Stimulated activated naive CD4-positive, alpha-beta T cell (primary cell): ENCODE measurements at regions not wholly inside any gene's neighbourhood (a gene's known extent, or its start where the extent isn't known, plus 50 kb on each side); places are given as distances from the start of the nearest gene placed in this dataset.
"Not testable (repeated sequence)": the region's sequence is repeated elsewhere in the genome, so short reads cannot be mapped to it uniquely, and the experiment has no call there.

Experiments used
- DNase-seq, 6 experiments: peaks; one replicate each; lab custom pipeline; 2025; lab: John Stamatoyannopoulos, UW

DNA sequence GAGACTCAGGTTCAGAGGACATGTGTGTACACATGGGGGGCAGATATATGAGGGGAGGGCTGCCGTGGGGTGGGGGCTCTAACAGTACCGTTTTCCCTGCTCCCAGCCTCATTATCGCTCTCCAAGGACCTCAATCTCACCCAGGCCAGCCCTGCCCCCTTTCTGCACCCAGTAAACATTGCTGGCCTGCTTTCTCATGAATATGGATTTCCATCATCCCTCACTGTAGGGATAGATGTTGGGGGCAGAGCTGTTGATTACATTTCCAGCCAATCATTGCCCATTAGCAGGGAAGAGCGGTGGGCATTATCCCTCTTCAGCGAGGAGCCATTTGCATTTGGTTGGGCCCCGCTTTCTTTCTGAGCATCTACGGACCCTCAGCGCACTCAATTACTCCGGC, 273.8 kb downstream of the RPS6KC1 start:
- DNase-seq = no peak

DNA sequence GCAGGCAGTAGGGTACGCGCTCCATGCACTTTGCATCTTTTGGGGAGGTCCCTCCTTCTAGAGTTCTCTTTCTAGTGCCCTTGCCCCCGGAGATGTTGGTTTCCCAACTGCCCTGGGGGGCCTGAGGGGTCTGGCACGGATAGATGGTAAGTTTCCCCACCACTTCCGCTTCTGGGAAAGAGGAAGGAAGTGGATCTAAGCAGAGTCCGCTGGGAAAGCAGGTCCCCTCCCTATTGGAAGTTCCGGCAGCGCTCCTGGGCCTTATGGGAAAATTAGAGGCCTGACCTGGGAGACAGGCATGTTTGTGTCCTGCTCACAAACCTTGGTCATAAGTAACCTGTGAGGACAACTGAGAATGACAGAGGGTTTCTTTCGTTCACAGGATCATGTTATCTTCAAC, 274.4 kb downstream of the RPS6KC1 start:
- no peak for DNase-seq

DNA sequence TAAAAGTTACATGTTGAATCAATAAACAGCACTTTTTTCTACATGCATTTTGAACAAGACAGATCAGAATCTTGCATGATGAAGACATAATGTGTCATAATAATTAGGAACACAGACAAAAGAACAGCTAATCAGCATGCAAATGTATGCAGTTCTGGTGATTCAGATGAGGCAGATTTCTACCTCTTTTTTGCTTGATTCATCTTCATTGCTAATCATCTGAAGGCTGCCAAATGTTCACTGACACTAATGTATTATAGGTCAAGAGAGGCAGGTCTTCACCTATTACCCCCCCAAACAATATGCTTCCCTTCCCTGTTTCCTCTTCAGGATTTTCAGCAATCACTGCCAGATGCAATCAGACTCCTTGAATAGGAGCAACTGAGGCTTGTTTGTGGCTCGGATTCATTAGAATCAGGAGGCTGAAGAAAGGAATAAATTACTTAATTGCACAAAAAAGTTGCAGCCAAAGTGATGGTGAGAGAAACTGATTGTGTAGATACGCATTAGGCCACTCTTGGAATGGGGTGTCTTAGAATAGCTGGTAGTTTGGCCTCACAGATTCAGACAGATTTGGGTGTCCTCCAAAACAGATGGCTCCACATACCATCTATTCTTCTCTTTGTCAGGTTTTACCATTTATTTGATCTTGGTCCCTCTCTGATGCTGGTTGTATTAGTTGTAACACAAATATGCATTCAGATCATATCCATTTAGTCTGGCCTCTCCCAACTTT, 275.4 kb downstream of the RPS6KC1 start:
- DNase-seq = no peak

GRCh38 chr1:213327017-213327667, 276.1 kb downstream of the RPS6KC1 start:
- no peak for DNase-seq

DNA sequence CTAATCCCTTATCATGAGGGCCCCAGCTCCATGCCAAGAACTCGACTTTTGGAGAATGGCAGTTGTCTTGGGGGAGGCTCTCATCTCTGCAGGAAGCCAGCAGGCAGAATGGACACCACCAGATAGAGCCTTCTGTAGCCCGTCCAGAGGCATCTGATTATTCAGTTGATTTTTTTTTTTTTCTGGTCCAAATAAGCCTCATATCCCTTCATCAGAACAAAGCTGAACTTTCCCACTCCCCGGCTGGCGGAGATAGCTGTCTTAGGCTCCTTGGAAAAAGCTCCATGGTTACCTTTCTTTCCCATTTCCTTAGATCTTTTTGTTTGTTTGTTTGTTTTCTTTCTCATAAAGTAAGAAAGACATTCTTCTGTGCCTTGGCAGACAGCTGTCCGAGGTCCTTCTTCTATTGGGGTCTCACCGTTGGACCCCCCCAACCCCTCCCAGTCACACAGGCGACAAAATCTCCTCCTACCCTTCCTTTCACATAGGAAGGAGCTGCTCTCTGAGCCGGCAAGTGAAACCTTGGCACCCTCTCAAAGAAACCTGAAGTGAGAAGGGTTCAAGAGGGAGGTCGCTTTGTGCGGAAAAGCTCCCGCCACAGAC, 278.5 kb downstream of the RPS6KC1 start:
- no peak for DNase-seq

DNA sequence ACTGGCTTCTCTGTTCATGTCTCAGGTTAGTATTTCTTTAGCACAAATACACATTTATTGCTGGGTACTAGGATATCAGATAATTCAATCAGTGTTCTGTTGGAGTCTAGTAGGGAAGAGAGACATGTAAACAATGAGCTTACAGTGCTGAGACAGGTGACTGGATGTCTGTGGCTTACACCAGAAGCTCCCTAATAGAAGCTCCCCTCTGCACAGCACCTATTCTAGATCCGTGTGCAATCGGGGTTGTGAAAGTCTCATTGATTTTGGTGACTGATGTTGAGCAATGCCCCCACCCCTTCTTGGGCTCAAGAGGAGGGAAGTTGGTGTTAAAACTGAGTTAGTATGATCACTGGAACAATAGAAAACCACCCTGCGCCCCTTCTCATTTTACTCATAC, 279.2 kb downstream of the RPS6KC1 start:
- DNase-seq = no peak

- DNase-seq = no peak
Measured at GRCh38 chr1:213331631-213332175, 280.7 kb downstream of the RPS6KC1 start.

DNA sequence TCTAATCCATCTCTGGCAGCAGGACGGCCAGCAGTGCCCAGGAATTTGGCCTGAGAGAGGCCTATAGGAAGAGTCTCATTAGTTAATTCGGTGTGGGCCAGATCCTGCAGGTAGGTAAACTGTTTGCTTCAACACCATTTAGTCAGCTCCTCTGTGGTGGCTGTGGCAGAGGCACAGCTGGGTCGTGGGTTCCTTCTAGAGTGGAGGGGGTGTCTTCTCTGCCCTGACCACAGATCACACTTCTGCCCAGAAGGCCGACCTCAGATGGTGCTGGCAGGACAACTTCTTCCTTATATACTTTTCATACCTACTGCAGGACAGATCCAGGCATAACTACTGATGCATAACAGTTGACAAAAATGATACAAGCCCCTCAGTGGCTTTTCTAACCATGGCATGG, 281.4 kb downstream of the RPS6KC1 start:
- no peak for DNase-seq

DNA sequence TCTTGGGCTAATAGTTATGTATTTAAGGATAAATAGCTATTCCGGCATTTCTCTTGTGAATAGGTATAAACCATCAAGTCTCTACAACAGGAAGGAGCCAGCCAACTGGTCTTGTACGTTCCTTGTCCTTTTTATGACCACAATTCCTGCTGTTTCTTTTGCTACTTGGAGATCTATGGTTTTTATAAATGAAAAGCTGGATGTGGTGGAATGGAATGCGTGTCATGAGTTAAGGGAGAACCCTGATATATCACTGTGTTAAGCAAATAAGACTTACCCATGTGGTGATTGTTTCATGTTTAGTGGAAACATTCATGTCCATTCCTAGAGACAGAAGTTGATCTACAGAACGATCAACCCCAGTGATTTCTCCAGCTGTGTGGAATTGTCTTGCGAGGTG, 282.1 kb downstream of the RPS6KC1 start:
- DNase-seq = no peak

DNA sequence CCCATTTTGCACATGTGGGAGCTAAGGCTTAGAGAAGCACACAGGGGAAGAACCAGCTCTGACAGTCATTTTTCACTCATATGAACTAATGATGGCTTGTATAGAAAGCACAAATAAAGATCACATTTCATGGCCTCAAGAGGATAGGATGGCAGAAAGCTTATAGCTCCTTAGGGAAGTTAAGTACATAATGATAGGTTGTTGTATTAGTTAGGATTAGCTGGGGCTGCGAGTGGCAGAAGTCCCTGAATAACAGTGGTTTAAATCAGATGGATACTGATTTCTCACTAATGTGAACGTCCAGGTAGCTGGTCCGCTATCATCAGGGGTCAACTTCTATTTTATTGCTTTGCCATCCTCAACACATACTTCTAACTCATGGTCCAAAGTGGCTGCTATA, 284.0 kb downstream of the RPS6KC1 start:
- no peak for DNase-seq

GRCh38 chr1:213337025-213337678, 286.1 kb downstream of the RPS6KC1 start:
- no peak for DNase-seq

DNA sequence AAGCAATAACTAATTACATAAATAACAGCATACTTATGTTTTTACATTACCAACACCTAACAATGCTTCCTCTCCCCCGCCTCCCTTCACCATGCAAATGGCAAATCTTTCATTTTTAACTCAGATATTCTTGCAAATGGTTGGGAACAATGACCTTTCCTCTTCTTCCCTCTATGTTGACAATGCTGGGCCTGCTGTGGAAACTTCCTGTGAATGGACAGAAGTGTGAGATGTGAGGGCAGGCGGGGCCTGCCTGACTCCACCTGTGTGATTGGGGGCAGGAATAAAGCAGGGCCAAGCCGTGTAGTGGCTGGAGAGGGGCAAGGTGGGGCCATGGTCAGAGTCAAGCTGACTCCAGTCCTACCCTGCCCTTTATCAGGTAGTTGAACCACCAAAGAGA, 289.6 kb downstream of the RPS6KC1 start:
- DNase-seq = no peak

GRCh38 chr1:213345621-213346020, 294.6 kb downstream of the RPS6KC1 start:
- no peak for DNase-seq

DNA sequence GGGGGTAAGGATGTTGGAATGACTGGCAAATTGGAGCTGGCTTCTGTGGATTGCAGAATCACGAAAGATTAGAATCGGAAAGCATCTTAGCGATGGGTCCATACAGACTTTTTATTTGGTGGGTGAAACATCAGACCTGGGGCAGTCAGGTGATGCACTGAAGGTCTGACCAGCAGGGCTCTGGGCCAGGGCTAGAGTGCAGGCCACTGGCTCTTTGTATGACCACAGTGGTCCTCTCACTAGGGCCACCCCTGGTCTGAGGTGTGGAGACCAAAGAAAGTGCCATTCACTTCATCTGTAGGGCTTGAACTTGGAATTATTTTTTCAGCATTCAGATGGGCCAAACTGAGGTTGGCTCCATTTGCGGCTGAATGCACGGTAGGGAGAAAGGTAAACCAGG, 306.4 kb downstream of the RPS6KC1 start:
- DNase-seq = no peak

DNA sequence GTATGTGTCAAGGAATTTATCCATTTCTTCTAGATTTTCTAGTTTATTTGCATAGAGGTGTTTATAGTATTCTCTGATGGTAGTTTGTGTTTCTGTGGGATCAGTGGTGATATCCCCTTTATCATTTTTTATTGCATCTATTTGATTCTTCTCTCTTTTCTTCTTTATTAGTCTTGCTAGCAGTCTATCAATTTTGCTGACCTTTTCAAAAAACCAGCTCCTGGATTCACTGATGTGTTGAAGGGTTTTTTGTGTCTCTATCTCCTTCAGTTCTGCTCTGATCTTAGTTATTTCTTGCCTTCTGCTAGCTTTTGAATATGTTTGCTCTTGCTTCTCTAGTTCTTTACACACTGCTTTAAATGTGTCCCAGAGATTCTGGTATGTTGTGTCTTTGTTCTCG, 307.3 kb downstream of the RPS6KC1 start:
- DNase-seq = not testable (repeated sequence)

- DNase-seq = no peak
Measured at GRCh38 chr1:213362598-213362997, 311.6 kb downstream of the RPS6KC1 start.

DNA sequence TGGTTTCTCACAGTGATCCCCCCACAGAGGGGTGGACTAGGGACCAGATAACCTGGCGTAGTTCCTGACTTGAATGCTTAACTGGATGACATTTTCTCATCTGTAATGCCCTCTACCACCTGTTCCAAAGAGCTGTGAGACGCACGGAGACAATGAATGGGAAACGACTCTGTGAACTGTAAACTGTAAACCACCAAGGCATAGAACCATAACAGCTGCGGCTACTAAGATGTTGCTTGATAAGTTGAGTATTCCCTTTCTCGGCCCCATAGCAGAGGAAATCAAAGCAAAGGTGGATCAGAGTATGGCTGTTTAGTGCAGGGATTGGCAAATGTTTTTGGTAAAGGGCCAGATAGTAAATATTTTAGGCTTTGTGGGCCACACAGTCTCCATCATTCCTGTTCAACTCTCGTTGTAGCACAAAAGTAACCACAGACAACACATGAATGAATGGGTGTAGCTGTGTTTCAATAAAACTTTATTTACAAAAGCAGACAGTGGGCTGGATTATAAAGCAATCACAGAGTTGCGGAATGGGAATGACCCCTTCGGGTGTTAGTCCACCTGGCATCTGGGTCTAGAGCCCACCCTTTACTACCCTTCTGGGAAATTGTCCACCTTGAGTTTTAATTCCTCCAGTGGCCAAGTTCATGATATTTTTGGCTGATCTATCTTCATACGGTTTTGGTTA, 315.2 kb downstream of the RPS6KC1 start:
- no peak for DNase-seq

DNA sequence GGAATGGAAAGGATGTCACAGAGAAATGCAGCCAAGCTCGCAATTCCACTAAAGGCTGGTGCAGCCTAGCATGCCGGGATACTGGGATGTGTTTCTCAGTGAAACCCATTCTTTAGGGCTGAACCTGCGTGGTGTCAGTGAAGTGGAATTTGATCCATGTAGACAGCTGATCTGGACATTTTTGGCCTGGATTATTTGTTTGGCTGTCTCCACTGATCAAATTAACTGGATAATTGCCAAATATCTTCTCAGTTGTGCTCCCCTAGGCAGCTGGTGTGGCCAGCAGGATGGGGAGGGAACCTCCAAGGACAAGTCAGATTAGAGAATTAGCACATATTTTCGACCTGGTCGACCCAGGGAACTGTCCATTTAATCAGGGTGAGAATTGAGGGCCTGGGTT, 318.4 kb downstream of the RPS6KC1 start:
- DNase-seq = no peak

- no peak for DNase-seq
Measured at GRCh38 chr1:213370523-213370922, 319.5 kb downstream of the RPS6KC1 start.

GRCh38 chr1:213371525-213371846, 320.4 kb downstream of the RPS6KC1 start:
- DNase-seq = no peak

DNA sequence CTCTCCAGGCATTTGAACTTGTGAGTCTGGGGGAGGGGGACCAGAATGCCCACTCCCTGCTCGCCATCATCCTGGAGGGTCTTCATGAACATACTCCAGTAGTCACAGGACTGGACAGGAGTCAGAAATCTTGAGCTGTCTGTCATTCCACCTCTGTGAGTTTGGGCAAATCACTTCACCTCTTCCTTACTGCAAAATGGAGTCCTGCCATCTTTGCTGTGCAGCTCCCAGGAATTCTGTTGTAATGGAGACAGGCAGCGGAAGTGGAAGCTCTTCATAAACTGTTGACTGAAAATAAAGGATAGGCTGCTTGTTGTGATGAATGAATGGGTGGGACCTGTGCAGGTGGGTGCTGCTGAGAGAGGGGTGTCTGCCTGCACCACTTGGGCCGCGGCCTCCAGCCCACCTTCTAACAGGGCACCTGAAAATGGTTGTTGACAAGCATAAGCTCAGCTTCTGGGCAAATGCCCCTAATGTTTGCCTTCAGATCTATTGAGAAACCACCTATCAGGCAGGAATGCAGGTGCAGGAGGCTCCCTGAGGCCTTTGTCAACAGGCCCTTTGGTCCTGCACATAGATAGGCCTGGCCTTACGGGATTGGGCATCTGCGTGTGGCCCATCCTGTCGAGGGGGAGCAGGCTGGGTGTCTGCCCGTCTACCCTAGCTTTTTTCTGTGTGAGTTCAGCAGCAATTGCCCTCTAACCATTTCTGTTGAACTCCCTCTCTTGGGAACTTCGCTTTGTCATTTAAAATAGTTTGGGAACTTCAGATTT, 321.0 kb downstream of the RPS6KC1 start:
- no peak for DNase-seq
